Kidney epithelial cell (primary cell): ENCODE measurements at regions not wholly inside any gene's neighbourhood (a gene's known extent, or its start where the extent isn't known, plus 50 kb on each side); places are given as distances from the start of the nearest gene placed in this dataset.

Source experiments
- DNase-seq: peaks from one replicate; pipeline ENCODE4 v3.0.0-alpha.2; 2010; ENCODE audit warnings: low read depth
- H3K27me3 ChIP-seq: 2 replicates; pipeline ENCODE4 v1.6.0; 2011; ENCODE audit warnings: low read length; ENCODE audit not compliant: control insufficient read depth, insufficient read depth
- H3K36me3 ChIP-seq: 2 replicates; pipeline ENCODE4 v1.5.1; 2011; ENCODE audit warnings: low read length; ENCODE audit not compliant: control insufficient read depth, insufficient read depth
- H3K4me3 ChIP-seq: 2 replicates; pipeline ENCODE4 v1.5.1; 2011; ENCODE audit warnings: low read depth, mild to moderate bottlenecking, control low read depth, low read length
- TF ChIP-seq, protein P1 (sequence below): IDR thresholded peaks from 2 replicates; pipeline ENCODE4 v1.5.1; 2011; ENCODE audit warnings: mild to moderate bottlenecking, moderate library complexity, low read length, control low read depth, inconsistent platforms; ENCODE audit not compliant: insufficient read depth, poor library complexity, severe bottlenecking

DNA sequence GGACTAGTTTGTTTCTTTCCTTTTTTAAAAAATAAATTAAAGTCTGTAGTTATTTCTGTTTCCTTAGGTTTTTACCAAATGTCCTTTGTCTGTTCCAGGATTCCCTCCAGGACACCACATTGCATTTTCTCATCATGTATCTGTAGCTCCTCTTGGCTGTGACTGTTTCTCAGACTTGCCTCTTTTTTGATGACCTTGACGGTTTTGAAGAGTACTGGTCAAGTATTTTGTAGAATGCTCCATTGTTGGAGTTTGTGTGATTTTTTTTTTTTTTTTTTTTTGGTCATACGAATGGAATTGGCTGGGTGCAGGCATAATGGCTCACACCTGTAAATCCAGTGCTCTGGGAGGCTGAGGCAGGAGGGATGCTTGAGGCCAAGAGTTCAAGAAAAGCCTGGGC is 127.1 kb upstream of the BMPER start:
- TF ChIP-seq, protein P1, sequence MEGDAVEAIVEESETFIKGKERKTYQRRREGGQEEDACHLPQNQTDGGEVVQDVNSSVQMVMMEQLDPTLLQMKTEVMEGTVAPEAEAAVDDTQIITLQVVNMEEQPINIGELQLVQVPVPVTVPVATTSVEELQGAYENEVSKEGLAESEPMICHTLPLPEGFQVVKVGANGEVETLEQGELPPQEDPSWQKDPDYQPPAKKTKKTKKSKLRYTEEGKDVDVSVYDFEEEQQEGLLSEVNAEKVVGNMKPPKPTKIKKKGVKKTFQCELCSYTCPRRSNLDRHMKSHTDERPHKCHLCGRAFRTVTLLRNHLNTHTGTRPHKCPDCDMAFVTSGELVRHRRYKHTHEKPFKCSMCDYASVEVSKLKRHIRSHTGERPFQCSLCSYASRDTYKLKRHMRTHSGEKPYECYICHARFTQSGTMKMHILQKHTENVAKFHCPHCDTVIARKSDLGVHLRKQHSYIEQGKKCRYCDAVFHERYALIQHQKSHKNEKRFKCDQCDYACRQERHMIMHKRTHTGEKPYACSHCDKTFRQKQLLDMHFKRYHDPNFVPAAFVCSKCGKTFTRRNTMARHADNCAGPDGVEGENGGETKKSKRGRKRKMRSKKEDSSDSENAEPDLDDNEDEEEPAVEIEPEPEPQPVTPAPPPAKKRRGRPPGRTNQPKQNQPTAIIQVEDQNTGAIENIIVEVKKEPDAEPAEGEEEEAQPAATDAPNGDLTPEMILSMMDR: no peak
- no peak for DNase-seq
- Histone ChIP-seq H3K36me3 (no peaks in the 10 kb centered on the region), H3K27me3 (no peaks in the 10 kb centered on the region), H3K4me3 (no peak overlapping the region)

DNA sequence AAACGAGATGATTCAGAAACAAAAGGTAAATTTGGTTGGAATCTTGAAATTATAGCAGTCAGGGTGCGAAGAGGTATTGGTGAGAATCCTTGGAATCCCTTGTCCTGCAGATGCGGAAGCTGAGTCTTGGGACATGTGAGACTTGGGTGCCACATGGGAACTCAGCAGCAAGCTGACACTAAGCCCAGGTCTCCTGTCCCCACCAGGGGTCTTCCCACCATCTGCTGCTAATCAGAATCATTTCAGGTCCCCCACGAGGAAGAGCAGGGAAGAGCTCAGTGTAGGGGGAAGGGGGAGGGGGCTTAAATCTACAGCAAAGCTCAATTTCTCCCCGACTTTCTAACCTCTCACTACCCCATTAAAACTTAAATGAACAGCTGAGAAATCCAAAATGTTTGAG is 126.1 kb upstream of the BMPER start:
- TF ChIP-seq, protein P1: no peak
- Histone ChIP-seq H3K27me3 (no peaks in the 10 kb centered on the region), H3K36me3 (no peaks in the 10 kb centered on the region), H3K4me3 (no peak overlapping the region)
- no peak for DNase-seq

DNA sequence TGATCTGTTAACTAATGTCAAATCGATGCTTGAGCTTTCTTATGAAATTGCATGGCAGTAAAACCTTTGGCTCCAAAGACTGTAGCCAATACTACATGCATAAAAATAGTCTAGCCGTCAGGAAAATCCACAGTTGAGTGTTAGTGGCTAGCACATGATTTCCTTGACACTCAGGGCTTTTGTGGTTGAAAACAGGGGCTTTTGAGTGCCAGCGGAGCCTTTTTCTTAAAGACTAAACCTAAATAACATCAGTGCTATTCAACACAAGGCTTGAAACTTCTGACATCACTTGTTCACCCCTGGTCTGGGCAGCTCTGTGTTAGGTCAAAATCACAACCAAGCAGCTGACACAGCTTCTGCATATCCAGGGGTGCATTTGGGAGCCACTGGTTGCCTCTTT is 124.2 kb upstream of the BMPER start:
- no peak for DNase-seq
- no peaks in the 10 kb centered on the region for H3K36me3 ChIP-seq
- TF ChIP-seq, protein P1: no peak
- no peak overlapping the region for H3K4me3 ChIP-seq
- no peaks in the 10 kb centered on the region for H3K27me3 ChIP-seq

DNA sequence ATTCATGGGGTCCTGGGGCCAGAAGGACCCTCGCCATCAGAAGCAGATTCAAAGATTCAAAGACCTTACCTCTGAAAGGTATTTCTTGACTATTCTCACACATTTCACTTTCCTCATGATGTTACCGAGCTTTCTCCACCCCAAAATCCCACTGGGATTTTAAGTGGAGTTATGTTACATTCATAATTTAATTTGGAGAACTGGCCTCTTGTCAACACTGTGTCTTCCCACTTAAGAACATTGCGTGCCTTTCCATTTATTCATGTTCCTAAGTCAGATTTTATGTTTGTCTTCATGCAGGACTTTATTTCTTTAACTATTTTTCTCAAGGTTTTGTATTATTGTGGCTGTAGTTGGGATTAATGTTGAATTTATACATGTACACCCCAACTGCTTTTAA is 123.5 kb upstream of the BMPER start:
- Histone ChIP-seq H3K27me3 (no peaks in the 10 kb centered on the region), H3K36me3 (no peaks in the 10 kb centered on the region), H3K4me3 (no peak overlapping the region)
- TF ChIP-seq, protein P1: no peak
- DNase-seq: no peak

DNA sequence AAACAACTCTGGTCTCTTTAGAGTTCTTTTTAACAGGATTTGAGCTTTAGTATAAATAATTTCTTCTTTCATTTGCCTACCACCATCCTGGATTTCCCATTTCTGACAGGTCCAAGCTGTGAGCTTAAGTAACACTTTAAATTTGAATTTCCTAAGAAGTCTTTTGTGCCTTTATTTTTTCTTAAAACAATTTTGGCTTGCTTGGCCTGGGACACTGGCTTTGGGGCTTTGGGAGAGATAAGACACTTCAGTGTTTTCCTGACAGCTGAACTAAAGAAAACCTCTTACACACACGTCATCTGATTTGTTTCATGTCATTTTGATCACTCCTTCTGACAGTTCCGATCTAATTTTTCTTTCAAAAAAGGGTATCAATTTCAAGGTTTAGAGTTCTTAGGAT is 121.3 kb upstream of the BMPER start:
- H3K4me3 ChIP-seq: no peak overlapping the region
- DNase-seq: no peak
- no peaks in the 10 kb centered on the region for H3K36me3 ChIP-seq
- peaks cover 3% of the 10 kb centered on the region for H3K27me3 ChIP-seq
- TF ChIP-seq, protein P1: no peak

DNA sequence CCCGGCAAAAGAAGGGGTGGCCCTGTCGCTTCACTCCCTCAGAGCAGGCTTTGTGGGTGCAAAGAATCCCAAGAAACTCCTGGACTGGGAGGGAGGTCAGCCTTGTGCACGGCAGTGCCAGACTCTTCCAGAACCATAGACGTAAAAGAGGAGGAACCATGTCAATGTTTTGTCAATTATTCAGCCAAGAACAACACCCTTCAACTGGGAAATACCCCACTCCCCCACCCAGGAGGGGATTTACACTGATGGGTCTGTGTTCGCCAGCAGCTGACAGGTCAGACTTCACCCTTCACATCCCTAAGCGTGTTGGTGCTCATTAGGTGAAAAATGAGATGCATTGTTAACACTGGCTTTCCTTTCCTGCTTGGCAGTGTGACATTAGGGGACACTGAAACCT is 116.8 kb upstream of the BMPER start:
- Histone ChIP-seq H3K4me3 (no peak overlapping the region), H3K27me3 (peaks cover 3% of the 10 kb centered on the region), H3K36me3 (no peaks in the 10 kb centered on the region)
- TF ChIP-seq, protein P1: no peak
- DNase-seq: no peak
